WERI-Rb-1 (cell line): ENCODE measurements at regions not wholly inside any gene's neighbourhood (a gene's known extent, or its start where the extent isn't known, plus 50 kb on each side); places are given as distances from the start of the nearest gene placed in this dataset.

Experiments used
- DNase-seq: peaks from one replicate; pipeline ENCODE4 v3.0.0-alpha.2; 2020
- H3K27ac ChIP-seq: fragments of 250-450 bp; sonication (Bioruptor Pico); 2 replicates; pipeline ENCODE4 v1.5.1; 2020; ENCODE audit warnings: mild to moderate bottlenecking, moderate library complexity
- H3K27me3 ChIP-seq: fragments of 250-450 bp; sonication (Bioruptor Pico); 2 replicates; pipeline ENCODE4 v1.5.1; 2021; ENCODE audit warnings: mild to moderate bottlenecking, low read depth, moderate library complexity; ENCODE audit not compliant: insufficient read depth, severe bottlenecking
- H3K36me3 ChIP-seq: fragments of 250-450 bp; sonication (Bioruptor Pico); 2 replicates; pipeline ENCODE4 v1.5.1; 2020; ENCODE audit warnings: mild to moderate bottlenecking, moderate library complexity
- H3K4me3 ChIP-seq: 2 replicates; pipeline ENCODE4 v1.5.1; 2011; ENCODE audit warnings: low read depth, mild to moderate bottlenecking, control low read depth, low read length
- H3K9me3 ChIP-seq: fragments of 250-450 bp; sonication (Bioruptor Pico); 2 replicates; pipeline ENCODE4 v1.5.1; 2021; ENCODE audit warnings: mild to moderate bottlenecking, moderate library complexity; ENCODE audit not compliant: severe bottlenecking
- CTCF ChIP-seq: IDR thresholded peaks from 2 replicates; pipeline ENCODE4 v1.5.1; 2011; ENCODE audit warnings: low read depth, mild to moderate bottlenecking, control low read depth, inconsistent platforms, low read length

- peaks cover 12% of the 10 kb centered on the region for H3K27me3 ChIP-seq
- H3K4me3 ChIP-seq, result no peak overlapping the region
- TF ChIP-seq CTCF, result no peak
- H3K27ac ChIP-seq, result no peak overlapping the region
- no peaks in the 10 kb centered on the region for H3K9me3 ChIP-seq
- no peaks in the 10 kb centered on the region for H3K36me3 ChIP-seq
- no peak for DNase-seq
Measured at GRCh38 chr5:7976411-7977190, 107.7 kb downstream of the MTRR start.

GRCh38 chr5:7978114-7978513 is 109.2 kb downstream of the MTRR start:
- Histone ChIP-seq H3K27me3 (peaks cover 21% of the 10 kb centered on the region), H3K36me3 (no peaks in the 10 kb centered on the region), H3K4me3 (no peak overlapping the region), H3K27ac (no peak overlapping the region), H3K9me3 (no peaks in the 10 kb centered on the region)
- TF ChIP-seq CTCF, result no peak
- DNase-seq, result no peak

GRCh38 chr5:7978991-7979390 is 110.0 kb downstream of the MTRR start:
- H3K9me3 ChIP-seq, result no peaks in the 10 kb centered on the region
- H3K27me3 ChIP-seq, result peaks cover 29% of the 10 kb centered on the region
- H3K27ac ChIP-seq, result no peak overlapping the region
- H3K4me3 ChIP-seq, result no peak overlapping the region
- no peaks in the 10 kb centered on the region for H3K36me3 ChIP-seq
- no peak for TF ChIP-seq CTCF
- no peak for DNase-seq

- Histone ChIP-seq H3K4me3 (no peak overlapping the region), H3K36me3 (no peaks in the 10 kb centered on the region), H3K27me3 (peaks cover 29% of the 10 kb centered on the region), H3K9me3 (no peaks in the 10 kb centered on the region), H3K27ac (no peak overlapping the region)
- TF ChIP-seq CTCF, result no peak
- DNase-seq, result no peak
Measured at GRCh38 chr5:7980881-7981280, 111.9 kb downstream of the MTRR start.

- H3K9me3 ChIP-seq, result no peaks in the 10 kb centered on the region
- H3K4me3 ChIP-seq, result no peak overlapping the region
- no peak for TF ChIP-seq CTCF
- H3K36me3 ChIP-seq, result no peaks in the 10 kb centered on the region
- H3K27ac ChIP-seq, result no peak overlapping the region
- H3K27me3 ChIP-seq, result peaks cover 27% of the 10 kb centered on the region
- no peak for DNase-seq
Measured at GRCh38 chr5:7983433-7983832, 114.5 kb downstream of the MTRR start.
